HG03025 (cell line): ENCODE measurements at regions not wholly inside any gene's neighbourhood (a gene's known extent, or its start where the extent isn't known, plus 50 kb on each side); places are given as distances from the start of the nearest gene placed in this dataset.
"Not testable (repeated sequence)": the region's sequence is repeated elsewhere in the genome, so short reads cannot be mapped to it uniquely, and the experiment has no call there.

Experiments
- ATAC-seq: cut with Tn5 transposase; IDR thresholded peaks from one replicate; pipeline ENCODE4 v1.9.1; 2021; ENCODE audit warnings: mild to moderate bottlenecking, moderate library complexity; ENCODE audit not compliant: unreplicated experiment, low FRiP score

DNA sequence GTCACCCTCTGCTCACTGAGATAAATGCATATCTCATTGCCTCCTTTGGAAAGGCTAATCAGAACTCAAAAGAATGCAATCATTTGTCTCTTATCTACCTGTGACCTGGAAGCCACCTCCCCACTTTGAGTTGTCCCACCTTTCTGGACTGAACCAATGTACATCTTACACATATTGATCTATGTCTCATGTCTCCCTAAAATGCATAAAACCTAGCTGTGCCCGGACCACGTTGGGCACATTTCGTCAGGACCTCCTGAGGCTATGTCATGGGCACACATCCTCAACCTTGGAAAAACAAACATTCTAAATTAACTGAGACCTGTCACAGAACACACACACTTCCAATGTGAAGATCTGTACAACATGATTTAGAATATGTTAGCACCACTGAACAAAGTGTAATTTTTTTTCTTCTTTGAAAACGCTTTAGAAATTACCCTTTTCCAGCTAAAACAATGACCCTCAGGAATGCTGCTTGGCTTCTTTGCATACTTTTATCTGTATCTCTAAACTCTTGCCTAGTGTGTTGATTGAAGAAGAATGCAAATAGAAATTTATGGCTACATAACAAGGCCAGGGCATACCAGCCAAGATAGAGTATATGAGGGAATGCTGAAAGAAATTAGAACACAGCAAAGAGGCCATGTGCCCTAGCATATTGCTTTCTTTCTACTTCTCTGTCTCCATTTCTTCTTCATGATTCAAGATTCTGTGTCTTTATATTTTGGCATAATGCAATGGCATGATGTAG is 84.6 kb upstream of the DST start:
- no peak for ATAC-seq

DNA sequence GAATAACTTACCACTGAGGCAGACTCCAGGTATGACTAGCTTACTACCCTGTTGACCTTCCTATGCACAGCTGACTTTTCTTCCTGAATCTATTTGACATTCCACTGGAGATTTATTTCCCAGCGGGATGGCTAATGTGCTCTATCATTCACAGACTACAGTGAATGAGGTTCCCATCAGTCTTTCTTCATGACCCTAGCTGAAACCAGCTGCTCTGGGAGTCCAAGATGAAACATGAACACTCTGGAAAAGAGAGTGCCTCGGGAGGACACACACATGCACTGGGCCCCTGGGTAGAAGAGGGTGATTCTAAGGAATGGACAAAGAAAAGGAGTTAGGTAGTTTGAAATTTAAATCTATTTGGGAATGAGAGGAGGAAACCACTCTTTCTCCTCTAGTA is 82.6 kb upstream of the DST start:
- ATAC-seq, result no peak

- ATAC-seq, result no peak
These were observed 81.8 kb upstream of the DST start for GRCh38 chr6:56724455-56724854.

DNA sequence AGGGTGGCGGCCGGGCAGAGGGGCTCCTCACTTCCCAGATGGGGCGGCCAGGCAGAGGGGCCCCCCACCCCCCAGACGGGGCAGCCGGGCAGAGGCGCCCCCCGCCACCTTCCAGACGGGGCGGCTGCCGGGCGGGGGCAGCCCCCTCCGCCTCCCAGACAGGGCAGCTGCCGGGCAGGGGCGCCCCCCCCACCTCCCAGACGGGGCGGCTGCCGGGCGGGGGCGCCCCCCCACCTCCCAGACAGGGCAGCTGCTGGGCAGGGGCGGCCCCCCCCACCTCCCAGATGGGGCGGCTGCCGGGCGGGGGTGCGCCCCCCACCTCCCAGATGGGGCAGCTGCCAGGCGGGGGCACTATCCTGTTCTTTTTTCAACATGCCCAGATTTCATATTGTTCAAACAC is 78.2 kb upstream of the DST start:
- no peak for ATAC-seq

- not testable (repeated sequence) for ATAC-seq
These were observed 77.5 kb upstream of the DST start for GRCh38 chr6:56720202-56720601.

- ATAC-seq, result not testable (repeated sequence)
These were observed 76.8 kb upstream of the DST start for GRCh38 chr6:56719315-56720058.

DNA sequence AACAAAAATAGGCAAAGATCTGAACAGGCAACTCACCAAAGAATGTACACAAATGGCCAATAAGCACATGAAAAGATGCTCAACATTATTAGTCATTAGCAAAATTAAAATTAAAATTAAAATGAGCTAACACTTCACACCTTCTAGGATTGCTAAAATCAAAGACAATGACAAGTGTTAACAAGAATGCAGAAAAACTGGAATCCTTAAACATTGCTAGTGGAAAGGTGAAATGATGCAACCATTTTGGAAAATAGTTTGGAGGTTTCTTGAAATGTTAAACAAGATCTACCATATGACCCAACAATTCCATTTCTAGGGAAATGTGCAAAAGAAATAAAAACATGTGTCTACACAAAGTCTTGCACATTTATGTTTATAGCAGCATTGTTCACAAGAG is 75.5 kb upstream of the DST start:
- no peak for ATAC-seq

DNA sequence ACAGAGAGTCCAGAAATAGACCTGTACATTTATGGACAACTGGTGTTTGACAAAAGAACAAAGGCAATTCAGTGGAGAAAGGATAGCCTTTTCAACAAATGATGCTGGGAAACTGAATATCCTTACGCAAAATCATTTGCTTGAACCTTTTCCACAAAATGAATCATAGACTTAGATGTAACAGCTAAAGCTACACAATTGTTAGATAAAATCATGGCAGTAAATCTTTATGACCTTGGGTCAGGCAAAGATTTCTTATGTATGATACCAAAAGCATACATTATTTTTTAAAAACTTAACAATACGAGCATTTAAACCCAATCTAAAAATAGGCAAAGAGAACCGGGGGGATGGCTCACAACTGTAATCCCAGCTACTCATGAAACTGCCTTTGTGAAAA is 73.5 kb upstream of the DST start:
- no peak for ATAC-seq

DNA sequence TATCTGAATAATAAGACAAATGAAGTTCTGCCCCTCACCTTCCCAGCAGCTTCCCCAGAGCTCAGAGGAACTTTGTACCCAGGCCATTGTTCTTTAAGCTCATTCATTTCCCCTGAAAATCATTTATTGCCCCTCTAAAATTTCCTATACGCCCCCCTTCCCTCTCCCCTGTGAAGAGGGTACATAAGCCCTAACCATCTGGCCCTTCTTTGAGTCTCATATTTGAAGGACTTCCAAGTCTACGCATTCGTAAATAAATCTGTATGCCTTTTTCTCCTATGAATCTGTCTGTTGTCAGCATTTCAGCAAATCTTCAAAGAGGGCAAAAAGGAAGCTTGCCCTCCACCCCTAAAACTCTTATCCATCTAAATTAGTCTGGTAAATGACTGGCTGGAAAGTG is 73.1 kb upstream of the DST start:
- no peak for ATAC-seq

DNA sequence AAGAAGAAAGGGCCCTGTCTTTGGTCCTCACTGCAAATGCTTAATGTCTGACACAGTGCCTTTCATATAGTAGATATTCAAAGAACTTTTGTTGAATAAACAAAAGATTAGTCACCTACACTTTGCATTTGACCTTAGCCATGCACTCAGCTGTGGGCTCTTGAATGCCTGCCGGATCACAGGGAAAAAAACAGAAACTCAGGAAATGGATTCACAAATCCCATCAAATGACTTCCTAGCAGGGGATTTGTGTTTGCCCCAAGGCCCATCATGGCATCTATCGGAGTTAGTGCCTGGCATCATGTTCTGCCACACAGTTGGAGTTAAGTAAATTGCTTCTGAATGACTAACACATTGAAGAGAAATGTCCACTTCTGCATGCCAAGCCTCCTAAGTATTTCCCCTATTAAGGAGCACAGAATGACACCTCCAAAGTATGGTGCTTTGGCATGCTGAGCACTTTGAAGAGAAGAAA is 72.3 kb upstream of the DST start:
- no peak for ATAC-seq

GRCh38 chr6:56714273-56714672 is 71.6 kb upstream of the DST start:
- no peak for ATAC-seq

GRCh38 chr6:56713254-56713672 is 70.6 kb upstream of the DST start:
- no peak for ATAC-seq

DNA sequence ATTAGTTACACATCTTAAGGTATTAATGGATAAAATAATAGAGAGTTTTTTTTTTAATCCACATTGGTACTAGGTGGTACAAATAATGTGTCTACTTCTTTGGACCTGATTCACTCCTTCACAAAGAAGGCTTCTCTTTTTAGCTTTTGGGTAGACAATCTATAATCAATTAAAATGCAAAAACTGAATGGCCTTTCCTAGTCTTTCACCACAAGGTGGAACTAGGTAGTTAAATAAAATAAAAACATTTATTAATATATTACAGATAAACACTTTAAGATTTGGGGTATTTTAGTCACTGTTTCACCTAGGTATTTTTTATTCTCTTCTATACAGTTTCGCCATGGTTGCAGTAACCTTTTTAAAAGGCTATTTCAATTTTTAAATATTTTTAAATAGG is 68.3 kb upstream of the DST start:
- no peak for ATAC-seq

GRCh38 chr6:56709650-56710049 is 67.0 kb upstream of the DST start:
- no peak for ATAC-seq

GRCh38 chr6:56708810-56709597 is 66.3 kb upstream of the DST start:
- ATAC-seq, result no peak

- ATAC-seq, result no peak
These were observed 64.5 kb upstream of the DST start for GRCh38 chr6:56706981-56707726.

DNA sequence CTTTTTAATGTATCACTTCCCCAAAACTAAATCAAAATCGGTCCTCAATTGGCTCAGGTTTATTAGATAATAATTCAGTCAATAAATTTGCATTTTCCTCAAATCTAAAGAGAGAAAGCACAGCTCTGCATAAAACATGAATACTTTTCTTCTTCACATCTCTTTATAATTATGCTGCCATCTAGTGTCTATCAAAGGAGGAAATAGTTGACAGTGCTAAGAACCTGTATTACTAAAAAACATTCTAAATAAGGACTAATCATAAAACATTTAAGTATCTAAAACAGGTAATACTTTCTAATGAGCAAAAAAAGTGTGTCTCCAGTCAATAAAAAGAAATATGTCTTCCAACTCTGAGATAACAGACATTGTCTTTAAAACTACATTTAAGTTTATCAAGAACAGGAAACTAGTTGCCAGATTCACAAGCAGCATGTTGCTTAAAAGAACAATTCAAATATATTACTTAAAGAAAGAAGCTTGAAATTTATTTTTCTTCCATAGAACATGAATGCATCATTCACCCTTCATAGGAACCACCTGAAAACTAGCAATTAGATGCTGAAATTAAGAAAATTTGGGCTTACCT is 56.5 kb upstream of the DST start:
- no peak for ATAC-seq

GRCh38 chr6:56695702-56696101 is 53.0 kb upstream of the DST start:
- ATAC-seq, result no peak

DNA sequence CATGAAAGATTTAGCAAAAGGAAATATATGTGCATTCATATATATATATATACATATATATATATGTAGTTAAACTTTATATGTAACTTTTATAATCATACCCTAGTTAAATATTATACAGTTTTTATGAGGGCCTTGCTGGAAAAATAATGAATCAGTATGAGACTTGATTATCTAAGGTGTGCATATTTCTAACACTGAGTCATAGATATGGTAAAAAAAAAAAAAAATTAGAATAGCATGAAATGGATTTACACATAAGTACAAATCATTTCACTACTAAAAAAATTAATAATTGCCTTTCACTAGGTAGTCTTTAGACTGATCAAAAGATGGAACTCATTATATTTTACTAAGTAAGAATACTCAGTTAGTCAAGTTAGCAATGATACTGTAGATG is 51.3 kb upstream of the DST start:
- no peak for ATAC-seq

DNA sequence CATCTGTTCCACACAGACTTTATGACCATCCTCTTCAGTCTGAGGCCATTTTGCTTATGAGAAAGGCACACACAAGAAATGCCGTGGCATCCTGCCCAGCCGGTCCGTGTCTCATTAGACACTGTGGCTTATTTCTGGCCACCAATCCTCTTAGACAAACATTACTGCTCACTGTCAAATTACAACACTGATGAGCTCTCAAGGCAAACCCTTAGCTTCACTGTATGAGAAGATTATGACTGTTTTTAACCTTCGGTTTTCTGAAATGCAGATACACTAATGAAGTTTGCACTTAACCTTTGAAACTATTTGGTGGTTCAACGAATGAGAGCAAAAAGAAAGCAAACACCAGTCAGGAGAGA is 50.5 kb upstream of the DST start:
- no peak for ATAC-seq
